Activated CD4-positive, alpha-beta T cell treated with anti-CD3 and anti-CD28 coated beads, Interleukin-2, Interleukin-4, amounts not matched to agents 100 ng/mL and 50 ng/mL, durations not matched to agents 16 hours and 8 hours (primary cell): ENCODE measurements at regions not wholly inside any gene's neighbourhood (a gene's known extent, or its start where the extent isn't known, plus 50 kb on each side); places are given as distances from the start of the nearest gene placed in this dataset.

Experiments used
- DNase-seq: peaks from one replicate; pipeline ENCODE4 v3.0.0-alpha.2; 2020; ENCODE audit warnings: low spot score

DNA sequence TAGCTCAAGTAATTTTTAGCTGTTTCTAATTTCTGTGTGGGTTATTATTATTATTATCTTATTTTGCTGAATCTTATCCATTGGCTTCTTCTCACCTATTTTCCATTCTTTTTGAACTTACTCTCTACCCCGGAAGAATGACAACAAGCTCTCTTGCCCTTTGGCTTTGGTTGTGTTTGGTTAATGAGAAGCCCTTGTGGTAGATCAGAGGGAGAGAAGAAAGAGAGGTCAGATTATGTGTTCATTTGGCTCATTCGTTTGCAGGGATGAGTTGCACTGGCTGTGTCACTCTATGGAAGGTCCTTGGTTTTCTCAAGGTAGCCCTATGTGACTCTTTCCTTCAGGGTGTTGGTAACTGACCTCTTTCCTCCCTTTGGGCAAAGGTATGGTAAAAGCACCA is 391.9 kb downstream of the LMO4 start:
- no peak for DNase-seq

DNA sequence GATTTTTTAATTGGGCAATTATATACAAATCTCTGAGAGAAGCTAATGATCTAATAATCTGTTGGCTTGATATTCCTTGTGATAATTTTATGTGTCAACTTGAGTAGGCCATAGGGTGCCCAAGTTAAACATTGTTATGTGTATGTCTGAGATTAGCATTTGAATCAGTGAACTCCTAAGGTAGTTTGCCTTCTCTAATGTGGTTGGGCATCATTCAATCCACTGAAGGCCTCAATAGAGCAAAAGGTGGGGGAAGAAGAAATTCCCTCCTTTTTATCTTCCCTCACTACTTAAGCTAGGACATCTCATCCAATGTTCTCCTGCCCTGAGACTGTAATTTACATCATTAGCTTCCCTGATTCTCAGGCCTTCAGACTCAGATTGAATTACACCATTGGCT is 394.5 kb downstream of the LMO4 start:
- DNase-seq: no peak

DNA sequence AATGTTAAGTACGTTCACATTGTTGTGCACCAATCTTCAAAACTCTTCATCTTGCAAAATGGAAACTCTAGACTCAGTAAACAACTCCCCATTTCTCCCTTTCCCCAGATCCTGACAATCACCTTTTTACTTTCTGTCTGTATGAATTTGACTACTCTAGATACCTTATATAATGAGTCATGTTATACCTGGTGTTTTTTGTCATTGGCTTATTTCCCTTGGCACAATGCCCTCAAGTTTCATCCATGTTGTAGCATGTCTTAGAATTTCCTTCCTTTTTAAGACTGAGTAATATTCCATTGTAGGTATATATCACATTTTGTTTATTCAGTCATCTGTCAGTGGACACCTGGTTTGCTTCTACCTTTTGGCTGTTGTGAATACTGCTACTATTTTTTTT is 399.5 kb downstream of the LMO4 start:
- no peak for DNase-seq

DNA sequence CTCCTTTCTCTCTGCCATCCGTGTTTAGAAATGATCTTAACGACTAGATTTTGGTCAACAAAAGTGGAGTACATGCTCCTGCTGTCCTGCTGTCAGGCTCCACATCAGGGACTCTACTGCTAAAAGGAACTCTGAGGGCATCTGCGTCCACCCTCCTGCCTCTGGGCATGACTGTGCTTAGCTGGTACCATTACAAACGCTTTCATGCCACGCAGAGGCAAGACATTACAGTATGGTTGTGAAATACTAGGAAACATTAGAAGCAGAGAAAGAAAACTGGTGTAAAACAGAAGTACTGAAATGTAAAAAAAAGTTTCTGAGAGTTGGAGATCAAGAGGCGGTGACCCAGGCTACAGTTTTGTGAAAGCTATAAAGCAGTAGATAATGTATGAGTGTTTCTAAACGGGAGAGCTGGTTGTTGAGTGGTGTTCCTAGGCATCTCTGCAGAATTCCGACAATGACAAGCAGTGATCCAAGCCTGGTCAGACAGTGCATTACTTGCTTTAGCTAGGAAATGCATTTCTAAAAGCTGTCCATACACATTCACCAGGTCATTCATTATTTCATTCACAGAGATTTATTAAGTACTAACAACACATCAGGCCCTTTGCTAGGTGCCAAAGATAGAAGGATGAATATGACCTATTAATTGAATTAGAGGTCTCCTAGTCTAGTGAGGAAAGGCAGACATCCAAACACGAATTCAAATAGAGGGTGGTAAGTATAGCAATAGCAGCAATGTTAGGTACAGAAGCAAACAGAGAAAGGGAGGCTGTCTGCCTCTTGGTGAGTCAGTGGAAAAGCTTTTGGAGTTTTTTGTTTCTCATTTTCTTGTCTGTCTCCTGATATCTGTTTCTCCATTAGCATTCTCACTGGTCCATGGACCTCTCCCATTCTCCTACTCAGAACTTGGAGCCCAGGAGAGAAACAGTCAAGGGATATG is 401.9 kb downstream of the LMO4 start:
- no peak for DNase-seq

DNA sequence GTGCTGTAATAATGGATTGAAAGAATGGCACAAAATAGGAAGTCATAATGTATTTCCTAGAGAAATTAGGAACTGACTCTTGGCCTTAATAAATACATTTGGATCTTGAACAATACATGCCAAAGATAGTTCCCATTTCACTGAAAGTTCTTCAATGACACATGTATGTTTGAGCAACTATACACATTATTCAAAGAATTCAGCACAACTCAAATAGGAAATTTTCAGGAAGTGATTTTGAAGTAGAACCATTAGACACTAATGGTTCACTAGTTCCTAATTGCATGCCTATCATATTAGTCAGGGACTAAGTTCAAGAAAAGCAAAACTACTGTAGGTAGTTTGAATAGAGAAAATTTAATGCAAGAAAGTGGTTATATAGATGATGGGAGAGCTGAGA is 404.7 kb downstream of the LMO4 start:
- DNase-seq: no peak

DNA sequence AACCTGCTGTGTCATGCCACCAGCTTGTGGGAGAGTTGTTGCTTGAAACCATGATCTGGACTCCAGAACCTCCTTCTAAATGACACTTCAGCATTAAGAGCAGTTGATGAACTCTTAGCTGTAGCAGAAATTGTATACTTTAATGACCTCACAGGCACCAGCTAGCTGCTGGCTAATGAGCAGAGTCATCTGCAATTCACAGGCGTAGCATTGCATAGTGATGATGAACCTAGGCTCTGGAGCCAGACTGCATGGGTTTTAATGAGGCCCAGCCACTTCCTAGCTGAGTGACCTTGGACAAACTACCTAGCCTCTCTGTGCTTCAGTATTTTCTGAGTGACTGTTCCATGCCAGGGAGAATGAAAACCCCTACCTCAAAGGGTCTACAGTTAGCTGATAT is 407.1 kb downstream of the LMO4 start:
- no peak for DNase-seq

DNA sequence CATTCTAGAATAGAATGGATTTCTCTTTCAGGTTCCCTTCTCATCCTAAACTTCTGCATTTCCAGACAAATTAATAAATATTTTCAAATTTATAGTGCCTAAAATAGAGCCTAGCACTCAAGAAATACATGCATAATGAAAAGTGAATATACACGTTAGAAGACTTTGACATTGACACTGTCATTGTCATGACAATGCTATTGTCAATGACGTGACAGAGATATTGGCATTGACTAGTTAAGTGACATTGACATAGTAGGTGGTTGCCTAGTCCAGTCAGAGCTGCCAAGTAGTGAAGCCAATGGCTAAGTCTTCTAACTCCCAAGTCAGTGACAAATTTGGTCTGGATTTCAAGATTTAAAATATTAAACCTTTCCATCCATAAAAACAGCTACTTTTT is 410.5 kb downstream of the LMO4 start:
- DNase-seq: no peak

DNA sequence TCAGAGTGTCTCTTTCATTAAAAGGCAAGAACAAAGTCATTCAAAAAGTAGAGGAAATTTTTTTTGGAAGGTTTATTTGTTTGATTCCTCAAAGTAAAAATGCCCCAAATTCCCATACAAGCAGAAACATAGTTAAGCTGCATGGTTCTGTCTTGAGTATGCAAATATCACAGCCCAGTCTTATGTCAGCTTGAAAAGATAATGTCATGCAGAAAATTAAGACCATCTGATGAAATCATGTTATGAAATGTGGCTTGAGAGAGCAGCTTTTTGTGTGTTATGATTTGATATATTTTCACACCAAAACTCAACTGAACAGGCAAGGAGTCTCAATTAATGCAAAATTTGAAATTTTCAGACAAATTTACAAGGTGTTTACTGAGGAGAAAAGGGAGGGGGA is 411.0 kb downstream of the LMO4 start:
- no peak for DNase-seq

DNA sequence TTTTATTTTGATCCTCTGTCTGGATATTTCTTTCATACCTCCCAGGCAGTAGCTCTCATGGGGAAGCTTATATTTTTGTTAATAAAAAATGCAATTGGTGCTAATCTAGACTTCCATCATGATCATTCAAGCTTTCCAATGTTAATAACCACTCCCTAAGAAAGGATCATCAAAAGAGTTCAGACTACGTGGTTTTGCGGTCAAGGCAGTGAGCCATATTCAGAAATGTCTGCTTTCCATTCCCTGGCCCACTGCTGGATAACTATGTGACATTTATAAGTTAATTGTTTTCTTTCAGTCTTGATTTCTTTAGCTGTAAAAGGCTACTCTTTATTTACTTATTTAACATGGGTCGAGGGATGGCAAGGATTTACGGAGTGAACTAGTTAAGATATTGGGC is 414.6 kb downstream of the LMO4 start:
- no peak for DNase-seq

DNA sequence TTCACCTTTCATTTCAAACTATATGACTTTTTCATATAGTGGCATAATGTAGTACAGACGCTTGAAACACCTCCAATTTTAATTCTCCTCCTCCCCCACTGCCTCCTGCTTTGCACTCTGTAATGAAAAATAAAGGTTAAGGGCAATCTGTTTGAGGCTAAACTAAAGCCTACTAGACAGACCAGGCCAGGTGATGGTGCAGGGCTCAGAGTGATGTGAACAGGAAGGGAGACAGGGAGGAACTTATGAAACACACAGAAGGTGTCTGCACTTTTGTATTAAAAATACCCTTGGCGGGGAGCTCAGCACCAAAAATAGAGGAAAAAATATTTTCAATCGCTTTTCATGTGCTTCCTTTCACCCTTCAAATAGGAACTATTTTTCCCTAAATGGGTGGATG is 415.4 kb downstream of the LMO4 start:
- DNase-seq: no peak

DNA sequence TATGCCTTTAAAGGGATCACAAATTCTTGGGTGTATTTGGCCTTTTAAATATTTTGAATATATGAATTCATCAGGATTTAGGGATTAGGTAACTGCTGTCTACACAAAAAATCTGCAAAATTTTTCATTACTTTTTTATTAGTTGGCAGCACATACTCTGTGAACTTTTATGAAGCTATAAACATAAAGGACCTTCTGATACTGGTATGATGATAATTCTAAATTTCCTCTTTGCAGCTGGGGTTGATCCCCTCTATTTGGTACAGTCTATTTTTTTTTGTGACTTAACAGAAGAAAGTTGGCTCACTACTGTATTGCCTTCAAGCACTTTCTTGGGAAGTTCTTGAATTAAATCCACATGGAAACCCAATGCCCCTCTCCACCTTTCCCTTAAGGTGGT is 416.1 kb downstream of the LMO4 start:
- no peak for DNase-seq

DNA sequence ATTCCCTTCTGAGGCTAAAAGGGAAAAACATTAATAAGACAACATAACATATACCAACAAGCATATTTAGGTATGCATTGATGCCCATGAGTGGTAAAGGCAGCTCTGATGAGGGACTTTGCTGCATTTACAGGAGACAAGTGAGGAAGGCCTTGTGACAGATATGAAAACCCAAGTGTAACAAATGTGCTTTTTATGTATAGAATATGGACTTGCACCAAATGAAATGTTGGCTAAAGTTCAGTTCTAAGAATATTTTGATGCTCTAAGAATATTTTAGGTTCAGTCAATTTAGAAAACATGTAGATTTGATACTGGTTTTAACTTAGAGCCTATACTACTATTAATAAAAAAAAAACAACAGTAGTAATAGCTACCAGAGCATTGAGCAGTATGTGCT is 424.7 kb downstream of the LMO4 start:
- no peak for DNase-seq

DNA sequence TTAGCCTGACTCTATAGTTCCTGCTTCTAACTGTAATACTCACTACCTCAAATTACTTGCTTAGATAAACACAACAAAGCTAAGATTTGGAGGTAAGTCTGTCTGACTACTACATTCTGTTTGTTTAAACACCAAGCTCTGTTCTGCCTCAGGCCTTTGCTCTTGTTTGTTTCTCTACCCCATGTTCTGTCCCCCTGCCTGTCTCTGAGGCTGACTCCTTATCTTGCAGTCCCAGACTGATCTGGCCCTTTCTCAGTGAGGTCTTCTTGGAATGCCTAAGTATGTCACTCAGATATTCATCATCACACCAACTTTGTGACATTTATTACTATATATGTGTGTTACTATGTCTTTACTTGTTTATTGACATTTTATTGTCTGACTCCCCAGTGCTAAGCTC is 425.5 kb downstream of the LMO4 start:
- DNase-seq: no peak

DNA sequence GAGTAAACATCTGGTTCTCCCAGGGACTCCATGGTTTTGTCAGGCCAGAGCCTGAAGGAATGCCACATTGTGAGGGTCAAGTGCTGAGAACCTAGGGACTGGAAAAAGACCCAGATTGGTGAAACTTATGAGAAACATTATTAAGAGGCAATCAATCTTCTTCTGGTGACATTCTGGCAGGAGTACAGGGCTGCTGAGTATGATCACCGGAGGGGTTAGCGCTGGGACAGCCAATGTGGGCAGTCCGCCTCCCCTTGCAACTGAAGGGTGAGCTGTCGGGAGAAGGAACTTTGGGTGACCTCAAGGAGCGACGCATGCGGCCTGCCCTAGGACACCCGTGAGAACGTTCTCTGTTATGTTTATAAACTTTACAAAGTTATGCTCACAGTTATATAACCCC is 429.0 kb downstream of the LMO4 start:
- no peak for DNase-seq

DNA sequence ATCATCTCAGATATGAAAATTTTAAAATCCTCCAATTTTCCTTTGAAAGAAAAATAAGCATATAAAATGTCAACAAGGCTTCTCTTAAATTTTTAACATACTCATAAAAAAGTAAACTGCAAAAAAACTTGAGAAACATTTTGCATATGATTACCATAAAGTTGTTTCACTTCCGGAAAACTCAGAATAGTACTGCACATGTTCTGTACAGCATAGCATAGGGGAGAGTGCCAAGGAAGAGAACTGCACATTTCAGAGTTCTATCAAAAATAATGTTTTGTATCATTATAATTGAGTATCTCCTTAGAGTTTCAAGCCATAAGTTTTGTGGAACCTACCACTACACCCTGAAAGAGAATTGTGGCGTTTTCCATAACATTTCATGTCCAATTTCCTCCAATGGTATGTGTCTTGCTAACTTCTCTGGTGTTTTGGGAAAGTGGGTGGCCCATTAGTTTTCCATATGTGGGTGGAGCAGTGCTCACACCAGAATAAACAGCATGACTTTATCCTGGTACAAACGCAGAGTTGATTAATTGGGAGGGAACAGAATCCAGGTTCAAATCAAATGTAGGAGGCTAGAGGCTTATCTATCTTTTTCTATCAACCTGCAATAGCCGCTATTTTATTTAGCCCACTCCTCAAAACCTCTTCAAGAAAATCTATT is 430.9 kb downstream of the LMO4 start:
- no peak for DNase-seq

DNA sequence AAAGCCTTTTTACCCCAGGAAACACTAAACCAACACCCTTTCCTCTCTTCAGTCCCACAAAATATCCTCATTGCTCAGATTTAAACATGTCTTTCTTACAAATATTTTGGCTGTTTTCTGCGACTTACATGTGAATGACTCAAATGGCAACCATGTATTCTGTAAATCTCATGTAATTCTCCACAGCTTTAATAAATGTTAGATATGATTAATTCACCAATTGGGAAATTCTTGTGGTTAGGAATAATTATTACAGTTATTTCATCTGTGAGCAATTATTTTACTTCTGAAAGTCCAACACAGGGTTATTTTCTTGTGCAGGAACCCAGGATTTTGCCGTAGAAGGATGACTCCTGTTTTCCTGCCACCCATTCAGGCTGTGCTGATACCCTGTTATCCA is 431.5 kb downstream of the LMO4 start:
- no peak for DNase-seq

DNA sequence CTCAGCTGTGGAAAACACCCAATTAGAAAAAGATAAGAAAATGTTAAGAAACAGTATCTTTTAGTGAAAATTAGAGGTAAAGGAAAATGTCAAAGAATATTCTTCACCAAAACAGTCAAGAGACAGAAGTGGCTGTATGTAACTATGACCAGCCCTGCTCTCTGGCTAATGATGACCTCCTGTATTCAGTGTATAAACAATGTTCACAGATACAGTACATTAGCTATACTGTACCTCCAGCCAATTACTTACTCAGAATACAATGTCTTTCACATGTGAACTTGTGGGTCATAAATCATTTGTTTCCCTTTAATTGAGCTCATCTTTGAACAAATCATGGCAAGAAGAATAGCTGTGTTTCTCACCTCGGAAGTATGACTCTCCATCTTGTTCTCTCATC is 432.0 kb downstream of the LMO4 start:
- DNase-seq: no peak

DNA sequence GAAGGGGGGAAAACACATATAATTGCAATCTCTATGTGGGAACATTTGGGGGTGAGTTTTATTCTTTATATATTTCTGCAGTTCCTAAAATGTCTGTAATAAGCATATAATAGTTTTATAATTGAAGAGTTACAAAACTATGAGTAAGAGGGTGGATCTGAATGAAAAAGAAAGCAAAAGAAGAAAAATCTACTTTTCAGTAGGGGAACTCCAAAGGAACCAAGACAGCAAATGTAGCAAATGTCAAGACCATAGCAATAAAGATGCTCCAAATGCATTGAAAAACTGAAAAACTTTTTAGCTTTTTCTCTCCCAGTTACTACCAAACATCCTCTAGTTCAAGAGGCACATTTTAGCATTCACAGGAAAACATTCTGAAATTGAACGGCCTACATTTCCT is 434.8 kb downstream of the LMO4 start:
- DNase-seq: no peak

DNA sequence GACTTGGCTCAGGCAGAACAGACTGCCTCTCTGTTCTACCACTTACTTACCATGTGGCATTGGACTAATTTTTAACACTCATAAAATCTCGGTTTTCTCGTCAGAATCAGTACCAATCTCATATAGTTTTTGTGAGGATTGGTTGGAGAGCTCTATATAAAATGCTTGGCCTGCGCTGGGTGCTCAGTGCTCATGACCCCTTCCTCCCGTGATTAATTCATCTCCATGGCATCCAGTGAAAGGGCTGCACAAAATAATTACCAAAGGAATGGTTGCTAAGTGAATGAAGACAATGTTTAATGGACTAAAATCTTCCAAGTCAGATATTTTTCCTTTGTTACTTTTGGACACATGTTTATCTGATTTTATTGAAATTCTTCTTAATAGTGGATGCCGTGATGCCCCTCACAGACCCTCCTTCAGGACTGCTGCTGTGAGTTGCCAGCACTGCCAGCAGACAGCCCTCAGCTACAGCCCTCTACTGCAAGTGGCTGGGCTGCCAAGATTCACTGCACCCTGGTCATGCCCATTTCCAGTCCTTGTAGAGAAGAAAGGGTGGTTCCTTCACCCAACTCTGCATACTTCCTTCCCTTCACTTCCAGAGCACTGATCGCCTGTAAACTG is 436.5 kb downstream of the LMO4 start:
- no peak for DNase-seq

DNA sequence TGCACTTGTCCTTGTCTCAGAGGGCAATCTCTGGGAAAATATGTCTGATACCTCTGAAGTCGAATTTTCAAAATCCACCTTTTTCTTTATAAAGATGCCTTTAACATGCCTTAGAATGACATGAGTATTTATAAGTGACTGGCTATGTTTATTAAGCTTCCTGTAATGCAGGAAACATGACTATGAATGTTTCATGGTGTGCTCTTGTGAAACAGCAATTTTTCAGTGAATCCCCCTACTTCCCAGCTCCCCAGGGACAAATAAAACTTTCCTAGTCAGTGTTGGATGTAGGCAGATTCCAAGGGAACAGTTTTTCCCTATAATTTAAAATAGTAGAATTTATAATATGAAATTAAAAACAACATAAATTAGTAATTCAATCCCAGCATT is 437.0 kb downstream of the LMO4 start:
- no peak for DNase-seq

DNA sequence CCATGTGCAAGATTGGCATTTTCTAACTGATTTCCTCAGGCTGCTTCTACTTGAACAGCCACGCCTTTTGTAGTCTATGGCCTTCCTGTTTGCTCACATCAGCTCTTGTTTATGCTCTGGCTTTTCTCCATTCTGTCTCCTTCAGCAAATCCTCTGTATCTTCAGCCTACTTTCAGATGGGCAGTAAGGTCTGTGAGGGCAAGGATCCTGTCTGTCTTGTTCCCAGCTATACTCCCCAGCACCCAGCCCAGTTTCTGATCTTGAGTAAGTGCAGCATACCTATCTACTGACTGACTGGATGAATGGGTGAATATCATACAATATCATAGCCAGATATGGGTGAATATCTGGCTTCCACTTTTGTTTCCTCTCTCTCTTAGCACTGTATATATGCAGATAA is 438.1 kb downstream of the LMO4 start:
- no peak for DNase-seq

DNA sequence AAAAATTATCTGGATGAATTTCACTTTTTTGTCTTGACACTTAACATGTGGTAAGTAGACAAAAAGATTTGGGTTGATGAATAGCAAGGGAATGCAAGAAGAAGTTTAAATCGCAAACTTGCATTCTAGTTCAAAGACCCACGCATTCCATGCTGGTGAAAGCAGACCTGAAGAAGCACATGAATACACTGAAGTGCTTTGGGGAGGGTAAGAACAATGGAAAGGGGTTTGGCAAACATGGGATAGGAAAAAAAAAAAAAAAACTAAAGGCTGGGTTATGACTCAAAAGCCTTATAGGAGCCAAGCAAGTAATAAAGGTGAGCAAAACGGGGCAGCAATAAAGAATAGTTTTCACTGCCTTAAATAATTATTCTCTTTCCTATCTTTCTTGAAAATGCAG is 450.2 kb downstream of the LMO4 start:
- DNase-seq: no peak

DNA sequence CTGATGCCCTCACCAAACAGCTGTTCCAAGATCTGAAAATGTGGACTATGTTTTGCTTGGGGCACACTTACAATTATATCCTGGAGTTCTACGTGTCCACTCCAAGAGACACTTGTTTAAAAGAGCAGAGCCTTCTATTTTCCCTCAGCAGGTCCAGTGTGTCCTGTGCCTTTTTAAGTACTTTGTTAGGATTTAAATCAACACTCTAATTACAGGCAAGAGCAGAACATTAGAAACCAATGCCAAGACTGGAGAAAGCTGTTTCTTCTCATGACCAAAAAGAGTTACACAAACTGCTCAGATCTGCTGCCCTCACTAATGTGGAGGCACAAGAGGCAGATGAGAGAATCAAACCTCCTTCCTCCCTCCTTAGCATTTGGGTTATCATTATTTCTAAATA is 452.9 kb downstream of the LMO4 start:
- no peak for DNase-seq
